Caco-2 (cell line): ENCODE measurements at regions not wholly inside any gene's neighbourhood (a gene's known extent, or its start where the extent isn't known, plus 50 kb on each side); places are given as distances from the start of the nearest gene placed in this dataset.

Experiments used
- BruUV-seq: library from RNA; stranded (reverse); fragments of 400-500 nt; replicated peaks from 2 replicates; lab custom pipeline; 2021; lab: Mats Ljungman, UMichigan
- CTCF ChIA-PET: fragments of 300-600 bp; sonication (Branson Sonifier 250); formaldehyde crosslinking; loops from one replicate; lab custom pipeline; 2022; ENCODE audit warnings: antibody characterized with exemption; lab: Charles Lee
- POLR2A ChIA-PET: fragments of 300-600 bp; sonication (Branson Sonifier 250); formaldehyde crosslinking; loops from one replicate; lab custom pipeline; 2022; ENCODE audit warnings: antibody characterized with exemption; lab: Charles Lee
- DNase-seq, 2 experiments: peaks; one replicate each; pipeline versions ENCODE4 v3.0.0 to v3.0.0-alpha.2; 2020 to 2022
- H3K27me3 ChIP-seq: replicated peaks from 2 replicates; pipeline ENCODE4 v1.6.0; 2011; ENCODE audit warnings: low read length; ENCODE audit not compliant: control insufficient read depth, insufficient read depth
- H3K36me3 ChIP-seq: 2 replicates; pipeline ENCODE4 v1.5.1; 2011; ENCODE audit warnings: low read length; ENCODE audit not compliant: control insufficient read depth, insufficient read depth
- H3K4me1 ChIP-seq: fragments of 250-450 bp; sonication (Bioruptor Pico); 2 replicates; pipeline ENCODE4 v1.5.1; 2020; ENCODE audit warnings: mild to moderate bottlenecking
- H3K4me3 ChIP-seq: 2 replicates; pipeline ENCODE4 v1.5.1; 2011; ENCODE audit warnings: low read depth, mild to moderate bottlenecking, control low read depth, low read length
- H3K9me3 ChIP-seq: fragments of 250-450 bp; sonication (Bioruptor Pico); 2 replicates; pipeline ENCODE4 v1.5.1; 2020; ENCODE audit warnings: mild to moderate bottlenecking, moderate library complexity
- H3K27ac Mint-ChIP-seq: one replicate; pipeline ENCODE4 v1.8.0; 2022; ENCODE audit warnings: mixed read lengths; ENCODE audit not compliant: unreplicated experiment
- H3K27me3 Mint-ChIP-seq: one replicate; pipeline ENCODE4 v1.8.0; 2022; ENCODE audit warnings: mixed read lengths; ENCODE audit not compliant: insufficient read depth, unreplicated experiment
- H3K36me3 Mint-ChIP-seq: one replicate; pipeline ENCODE4 v1.8.0; 2022; ENCODE audit warnings: mild to moderate bottlenecking, mixed read lengths; ENCODE audit not compliant: insufficient read depth, unreplicated experiment
- H3K4me1 Mint-ChIP-seq: one replicate; pipeline ENCODE4 v1.8.0; 2022; ENCODE audit warnings: low read depth, mixed read lengths; ENCODE audit not compliant: unreplicated experiment
- H3K4me3 Mint-ChIP-seq: one replicate; pipeline ENCODE4 v1.8.0; 2022; ENCODE audit warnings: mild to moderate bottlenecking, moderate library complexity, mixed read lengths; ENCODE audit not compliant: unreplicated experiment
- H3K9me3 Mint-ChIP-seq: one replicate; pipeline ENCODE4 v1.8.0; 2022; ENCODE audit warnings: mixed read lengths; ENCODE audit not compliant: unreplicated experiment
- CTCF ChIP-seq, 2 experiments: fragments of 200-600 bp in 1 of 2; IDR thresholded peaks; 1 replicate in 1 of 2; 2 replicates in 1 of 2; pipeline versions ENCODE4 v1.5.1 to v1.8.0; 2011 to 2022; ENCODE audit warnings: antibody characterized with exemption in 1 of 2, control low read depth in 1 of 2, inconsistent platforms in 1 of 2, low read depth in 1 of 2, low read length in 1 of 2, mild to moderate bottlenecking in 1 of 2, moderate library complexity in 1 of 2; ENCODE audit not compliant: insufficient read depth in 1 of 2, severe bottlenecking in 1 of 2, unreplicated experiment in 1 of 2
- intact Hi-C: fragments of 100-400 bp; cut with micrococcal nuclease; formaldehyde crosslinking; loops from one replicate; pipeline ENCODE4 v1.10.0; 2022; ENCODE audit not compliant: unreplicated experiment

GRCh38 chr2:117714745-117715417 is 99.6 kb upstream of the DDX18 start:
- no TSS peak for BruUV-seq
- intact Hi-C loops: no loop called here
- H3K4me1 Mint-ChIP-seq: peaks cover 6% of the 10 kb centered on the region
- POLR2A ChIA-PET: no interaction called here
- H3K36me3 Mint-ChIP-seq: no peaks in the 10 kb centered on the region
- no peaks in the 10 kb centered on the region for H3K27me3 ChIP-seq
- H3K36me3 ChIP-seq: no peaks in the 10 kb centered on the region
- H3K4me1 ChIP-seq: no peaks in the 10 kb centered on the region
- peaks cover 9% of the 10 kb centered on the region for H3K27me3 Mint-ChIP-seq
- no peak overlapping the region for H3K4me3 ChIP-seq
- peaks cover 9% of the 10 kb centered on the region for H3K9me3 Mint-ChIP-seq
- no peaks in the 10 kb centered on the region for H3K9me3 ChIP-seq
- DNase-seq: no peak
- no peak overlapping the region for H3K4me3 Mint-ChIP-seq
- CTCF ChIA-PET: no interaction called here
- H3K27ac Mint-ChIP-seq: no peak overlapping the region
- no peak for TF ChIP-seq CTCF (IDR thresholded peaks at IDR 0.05; ENCODE audit: insufficient read depth in 1 of 2, low read depth in 1 of 2, low read length in 1 of 2, severe bottlenecking in 1 of 2, unreplicated experiment in 1 of 2)

- peaks cover 9% of the 10 kb centered on the region for H3K9me3 Mint-ChIP-seq
- DNase-seq: no peak
- intact Hi-C loops: no loop called here
- ChIA-PET CTCF (no interaction called here), POLR2A (no interaction called here)
- Histone ChIP-seq H3K4me1 (no peaks in the 10 kb centered on the region), H3K4me3 (no peak overlapping the region), H3K9me3 (no peaks in the 10 kb centered on the region), H3K36me3 (no peaks in the 10 kb centered on the region), H3K27me3 (no peaks in the 10 kb centered on the region)
- peaks cover 6% of the 10 kb centered on the region for H3K4me1 Mint-ChIP-seq
- BruUV-seq: no TSS peak
- no peak overlapping the region for H3K27ac Mint-ChIP-seq
- TF ChIP-seq CTCF (IDR thresholded peaks at IDR 0.05; ENCODE audit: insufficient read depth in 1 of 2, low read depth in 1 of 2, low read length in 1 of 2, severe bottlenecking in 1 of 2, unreplicated experiment in 1 of 2): no peak
- no peaks in the 10 kb centered on the region for H3K36me3 Mint-ChIP-seq
- H3K4me3 Mint-ChIP-seq: peak overlapping the region; percentile 47
- H3K27me3 Mint-ChIP-seq: peaks cover 6% of the 10 kb centered on the region
Measured at GRCh38 chr2:117716505-117716904, 98.0 kb upstream of the DDX18 start.

- no peak for TF ChIP-seq CTCF (IDR thresholded peaks at IDR 0.05; ENCODE audit: insufficient read depth in 1 of 2, low read depth in 1 of 2, low read length in 1 of 2, severe bottlenecking in 1 of 2, unreplicated experiment in 1 of 2)
- Mint-ChIP-seq H3K27ac (no peak overlapping the region), H3K4me3 (peak overlapping the region; percentile 47), H3K4me1 (peaks cover 11% of the 10 kb centered on the region), H3K9me3 (peaks cover 9% of the 10 kb centered on the region), H3K27me3 (peaks cover 6% of the 10 kb centered on the region), H3K36me3 (no peaks in the 10 kb centered on the region)
- ChIA-PET POLR2A (no interaction called here), CTCF (no interaction called here)
- BruUV-seq: no TSS peak
- DNase-seq: peak; percentile 11 to 44
- Histone ChIP-seq H3K27me3 (no peaks in the 10 kb centered on the region), H3K4me3 (no peak overlapping the region), H3K9me3 (no peaks in the 10 kb centered on the region), H3K4me1 (no peaks in the 10 kb centered on the region), H3K36me3 (no peaks in the 10 kb centered on the region)
- intact Hi-C loops: no loop called here
Measured at GRCh38 chr2:117717072-117717471, 97.4 kb upstream of the DDX18 start.
